NCI-H146 treated with DMSO at 0.1 percent for 48 hours (cell line): ENCODE measurements at regions not wholly inside any gene's neighbourhood (a gene's known extent, or its start where the extent isn't known, plus 50 kb on each side); places are given as distances from the start of the nearest gene placed in this dataset.
"Not testable (repeated sequence)": the region's sequence is repeated elsewhere in the genome, so short reads cannot be mapped to it uniquely, and the experiment has no call there.

Experiments
- DNase-seq: peaks from one replicate; lab custom pipeline; 2025; ENCODE audit not compliant: unreplicated experiment; lab: John Stamatoyannopoulos, UW

- no peak for DNase-seq
Measured at GRCh38 chr12:33044447-33044846, 147.9 kb upstream of the PKP2 start.

DNA sequence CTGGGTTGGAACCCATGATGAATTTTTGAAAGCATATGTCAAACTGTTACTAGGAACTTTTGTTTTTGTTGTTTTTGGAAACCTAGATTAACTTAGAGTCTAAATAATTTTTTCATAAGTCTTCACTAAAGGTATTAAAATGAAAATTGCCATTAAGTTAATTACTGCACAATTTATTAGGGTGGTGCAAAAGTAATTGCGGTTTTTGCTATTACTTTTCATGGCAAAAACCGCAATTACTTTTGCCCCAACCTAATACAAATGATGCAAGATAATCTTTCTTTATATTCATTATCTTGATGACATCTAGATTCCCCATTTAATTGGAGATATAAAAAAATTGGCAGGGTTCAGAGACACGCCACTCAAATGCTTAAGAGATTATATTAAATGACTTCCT is 145.0 kb upstream of the PKP2 start:
- no peak for DNase-seq

DNA sequence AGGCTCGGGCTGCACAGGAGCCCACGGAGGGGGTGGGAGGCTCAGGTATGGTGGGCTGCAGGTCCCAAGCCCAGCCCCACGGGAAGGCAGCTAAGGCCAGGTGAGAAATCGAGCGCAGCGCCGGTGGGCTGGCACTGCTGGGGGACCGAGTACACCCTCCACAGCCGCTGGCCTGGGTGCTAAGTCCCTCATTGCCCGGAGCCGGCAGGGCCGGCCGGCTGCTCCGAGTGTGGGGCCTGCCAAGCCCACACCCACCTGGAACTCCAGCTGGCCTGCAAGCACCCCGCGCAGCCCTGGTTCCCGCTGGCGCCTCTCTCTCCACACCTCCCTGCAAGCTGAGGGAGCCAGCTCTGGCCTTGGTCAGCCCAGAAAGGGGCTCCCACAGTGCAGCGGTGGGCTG is 137.4 kb upstream of the PKP2 start:
- not testable (repeated sequence) for DNase-seq

DNA sequence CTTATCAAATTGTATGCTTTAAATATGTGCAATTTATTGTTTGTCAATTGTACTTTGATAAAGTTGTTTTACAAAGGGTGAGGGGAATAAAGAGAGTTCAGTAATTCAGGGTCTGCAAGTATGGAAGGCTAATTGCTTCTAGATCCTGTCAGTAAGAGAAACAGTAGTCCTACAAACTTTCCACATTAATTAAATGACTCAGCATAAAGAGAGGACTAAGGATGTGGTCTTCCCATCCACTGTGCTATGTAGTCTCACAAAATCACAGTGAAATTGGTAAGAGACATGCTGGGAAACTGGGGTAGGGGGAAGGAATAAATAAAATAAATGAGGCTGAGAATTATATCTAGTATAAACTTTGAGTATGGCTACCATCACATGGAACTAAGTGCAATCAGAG is 130.2 kb upstream of the PKP2 start:
- DNase-seq = no peak

- not testable (repeated sequence) for DNase-seq
Measured at GRCh38 chr12:33022724-33023123, 126.1 kb upstream of the PKP2 start.

GRCh38 chr12:33017029-33017428 is 120.5 kb upstream of the PKP2 start:
- DNase-seq = not testable (repeated sequence)

GRCh38 chr12:33012226-33012625 is 115.6 kb upstream of the PKP2 start:
- DNase-seq = no peak

DNA sequence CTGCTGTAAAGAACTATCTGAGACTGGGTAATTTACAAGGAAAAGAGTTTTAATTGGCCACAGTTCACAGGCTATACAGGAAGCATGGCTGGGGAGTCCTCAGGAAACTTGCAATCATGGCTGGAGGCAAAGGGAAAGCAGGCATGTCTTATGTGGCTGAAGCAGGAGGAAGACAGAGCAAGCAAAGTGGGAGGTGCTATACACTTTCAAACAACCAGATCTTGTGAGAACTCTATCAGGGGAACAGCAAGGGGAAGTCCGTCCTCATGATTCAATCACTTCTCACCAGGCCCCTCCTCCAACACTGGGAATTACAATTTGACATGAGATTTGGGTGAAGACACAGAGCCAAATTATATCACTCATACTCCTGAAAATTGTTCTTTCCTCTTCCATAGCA is 109.5 kb upstream of the PKP2 start:
- DNase-seq = no peak

DNA sequence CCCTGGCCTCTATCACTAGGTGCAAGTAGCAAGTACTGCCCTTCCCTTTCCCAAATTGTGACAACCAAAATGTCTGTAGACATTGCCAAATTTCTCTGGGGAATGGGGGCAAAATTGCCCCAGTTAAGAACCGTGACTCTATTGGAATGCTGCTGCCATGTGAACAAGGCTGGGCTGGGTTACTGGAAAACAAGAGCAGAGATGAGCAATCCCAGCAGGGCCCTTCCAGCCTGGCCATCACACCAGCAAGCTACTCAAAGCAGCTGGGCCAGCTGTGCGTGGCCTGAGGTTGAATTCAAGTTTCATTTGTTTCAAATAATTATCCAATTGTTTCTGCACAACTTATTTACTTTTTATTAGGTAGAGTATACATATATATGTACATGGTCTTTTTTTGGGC is 103.4 kb upstream of the PKP2 start:
- DNase-seq = no peak

DNA sequence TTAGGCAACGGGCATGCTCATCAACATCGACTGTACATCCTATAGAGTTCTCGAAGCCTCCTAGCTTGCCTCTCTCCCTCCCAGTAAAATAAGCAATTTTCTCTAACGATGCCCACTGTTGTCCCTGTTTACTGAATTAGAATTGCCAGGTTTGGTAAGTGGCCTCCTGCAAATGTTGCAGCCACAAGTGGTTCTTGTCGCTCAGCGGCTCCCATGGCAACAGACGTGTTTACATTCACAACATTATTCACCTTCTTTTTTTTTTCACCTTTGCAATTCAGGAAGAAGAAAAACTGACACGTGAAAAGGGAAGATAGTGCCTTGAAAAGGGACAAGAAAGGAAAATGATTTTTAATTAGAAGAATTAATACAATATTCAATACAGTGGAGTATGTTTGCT is 100.9 kb upstream of the PKP2 start:
- no peak for DNase-seq

GRCh38 chr12:32995623-32996022 is 99.0 kb upstream of the PKP2 start:
- DNase-seq = no peak

DNA sequence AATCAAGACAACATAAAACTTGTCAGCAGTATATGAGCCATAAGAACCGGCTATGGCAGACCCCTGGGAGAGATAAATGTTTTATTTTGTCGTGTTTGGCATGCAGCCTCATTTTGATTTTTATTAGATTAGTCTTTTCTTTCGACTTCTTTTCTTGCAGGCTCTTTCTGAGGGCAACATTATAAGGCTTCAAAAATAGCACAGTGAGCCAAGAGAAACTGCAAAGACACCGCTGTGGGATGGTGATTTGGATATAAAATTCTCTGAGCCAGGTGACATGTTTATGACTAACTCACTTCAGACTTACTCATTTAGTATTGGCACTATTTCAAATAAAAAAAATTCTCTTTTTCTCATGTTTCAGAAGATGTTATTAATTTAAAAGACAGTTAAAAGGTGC is 96.8 kb upstream of the PKP2 start:
- DNase-seq = no peak

GRCh38 chr12:32989705-32990104 is 93.1 kb upstream of the PKP2 start:
- DNase-seq = no peak

GRCh38 chr12:32988982-32989381 is 92.4 kb upstream of the PKP2 start:
- DNase-seq = no peak

DNA sequence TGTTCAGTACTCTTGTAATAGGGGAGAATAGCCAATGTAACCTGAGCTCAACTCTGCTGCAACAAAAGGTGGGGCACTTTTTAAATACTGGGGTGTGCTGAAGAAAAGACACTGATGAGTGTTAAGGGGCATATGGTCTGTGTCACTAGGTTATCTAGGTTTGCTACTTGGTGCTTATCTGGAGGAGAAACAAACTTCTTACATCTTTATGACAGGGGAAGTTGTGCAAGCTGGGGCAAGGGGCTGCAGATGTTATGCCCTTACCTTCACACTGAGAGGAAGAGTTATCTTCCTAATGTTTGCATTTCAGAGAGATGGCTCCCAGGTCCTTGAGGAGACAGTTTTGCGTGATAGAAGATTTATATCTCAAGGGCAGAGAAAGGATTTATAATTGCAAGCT is 90.9 kb upstream of the PKP2 start:
- DNase-seq = no peak

DNA sequence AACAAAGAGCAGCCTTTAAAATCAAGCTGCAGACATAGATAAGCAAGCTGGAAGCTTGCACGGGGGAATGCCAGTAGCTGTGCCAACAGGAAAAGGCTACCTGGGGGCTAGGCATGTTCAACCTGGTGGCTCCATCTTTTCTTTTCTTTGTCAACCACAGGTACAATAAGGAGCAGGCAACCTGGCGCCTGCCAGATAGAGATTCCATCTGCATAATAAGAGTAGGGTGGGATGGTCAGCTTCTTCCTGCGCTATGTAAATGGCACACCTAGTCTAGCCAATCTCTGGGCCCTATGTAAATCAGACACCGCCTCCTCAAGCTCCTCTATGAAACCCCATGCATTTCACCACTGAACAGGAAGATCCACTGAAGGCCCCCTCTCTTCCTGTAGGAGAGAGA is 87.4 kb upstream of the PKP2 start:
- peak; percentile 61 for DNase-seq

DNA sequence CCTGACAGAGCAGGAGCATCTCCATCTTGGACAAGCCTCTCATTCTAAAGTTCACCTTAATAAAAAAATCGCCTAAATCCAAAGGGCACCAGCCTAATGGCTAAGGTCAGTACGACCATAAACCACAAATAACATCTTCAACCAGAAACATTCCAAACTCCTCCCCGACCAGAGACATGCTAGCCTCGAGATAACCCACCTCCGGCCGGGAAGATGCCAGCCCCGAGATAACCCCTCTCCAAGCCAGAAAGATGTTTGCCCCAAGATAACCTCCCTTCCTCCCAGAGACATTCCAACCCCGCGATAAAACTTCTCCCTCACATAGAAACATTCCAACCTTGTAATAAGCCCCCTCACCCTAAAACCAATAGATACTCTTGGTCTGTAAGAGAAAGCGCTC is 86.8 kb upstream of the PKP2 start:
- DNase-seq = no peak

DNA sequence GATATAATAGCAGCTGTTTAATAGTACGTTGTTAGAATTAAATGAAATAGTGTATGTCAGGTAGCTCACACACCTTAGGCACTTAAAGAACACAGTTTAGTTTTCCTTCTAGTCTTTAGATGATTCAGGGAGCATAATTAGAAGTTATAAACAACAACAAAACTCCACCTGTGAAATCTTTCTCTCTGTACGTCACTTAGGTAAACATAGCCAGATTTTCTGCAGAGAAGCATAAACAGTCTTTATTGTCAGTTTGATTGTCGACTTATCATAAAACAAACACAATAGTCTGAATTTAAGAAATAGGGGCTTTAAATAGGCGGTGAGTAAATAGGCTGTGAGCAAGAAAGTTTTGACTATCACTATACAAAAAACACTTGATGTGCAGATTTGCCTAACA is 84.6 kb upstream of the PKP2 start:
- DNase-seq = no peak

- no peak for DNase-seq
Measured at GRCh38 chr12:32975122-32975521, 78.5 kb upstream of the PKP2 start.

DNA sequence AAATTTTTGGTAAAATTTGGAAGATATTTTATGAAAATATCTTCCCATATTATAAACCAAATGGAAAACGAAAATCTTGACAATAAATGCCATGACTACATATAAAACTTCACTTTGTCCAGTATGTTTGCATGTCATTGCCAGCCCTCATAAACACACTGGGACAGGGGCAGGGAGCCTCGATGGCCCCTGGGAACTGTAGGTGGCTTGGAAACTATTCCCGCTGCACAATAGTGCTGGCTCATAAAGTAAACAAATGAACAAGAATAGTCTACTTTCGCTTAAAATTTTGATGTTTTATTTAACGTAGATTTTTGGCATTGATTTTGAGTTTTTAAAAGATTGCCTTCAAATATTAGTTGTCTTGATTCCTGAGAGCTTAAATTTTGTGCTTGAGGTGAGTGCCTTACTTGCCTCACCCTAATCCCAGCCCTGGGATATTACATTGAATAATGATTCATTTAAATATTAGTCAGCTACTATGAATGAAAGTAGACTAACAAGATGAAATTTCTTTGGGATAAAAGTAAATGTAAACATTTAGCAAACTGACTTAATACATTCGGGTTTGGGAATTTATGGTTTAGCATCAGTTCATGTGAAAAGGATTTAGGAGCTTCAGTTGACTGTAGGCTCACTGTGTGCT is 74.0 kb upstream of the PKP2 start:
- no peak for DNase-seq

GRCh38 chr12:32964981-32965585 is 68.5 kb upstream of the PKP2 start:
- no peak for DNase-seq

- DNase-seq = not testable (repeated sequence)
Measured at GRCh38 chr12:32956418-32956817, 59.8 kb upstream of the PKP2 start.

DNA sequence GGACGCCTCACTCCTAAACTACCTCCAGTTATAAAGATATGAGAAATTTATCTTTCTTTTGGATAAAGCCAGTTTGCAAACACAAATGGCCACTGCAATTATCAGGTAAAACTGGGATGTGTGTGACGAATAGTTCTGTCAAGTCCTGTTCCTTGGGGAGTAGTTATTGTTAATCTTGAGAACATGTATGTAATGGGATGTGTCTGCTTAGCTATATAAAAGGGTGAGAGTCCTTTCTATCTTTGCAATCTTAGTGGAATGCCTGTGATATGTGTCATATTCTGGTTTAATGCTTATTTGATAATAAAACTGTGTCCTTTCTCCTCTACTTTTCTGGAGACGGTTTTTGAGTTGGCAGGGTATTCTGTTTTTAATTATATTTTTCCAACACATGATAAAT is 56.1 kb upstream of the PKP2 start:
- DNase-seq = no peak
